Activated naive CD8-positive, alpha-beta T cell treated with anti-CD3 and anti-CD28 coated beads, Interleukin-2, amount 50 U/mL, for 16 hours (primary cell): ENCODE measurements at regions not wholly inside any gene's neighbourhood (a gene's known extent, or its start where the extent isn't known, plus 50 kb on each side); places are given as distances from the start of the nearest gene placed in this dataset.
"Not testable (repeated sequence)": the region's sequence is repeated elsewhere in the genome, so short reads cannot be mapped to it uniquely, and the experiment has no call there.

Experiments
- DNase-seq: peaks from one replicate; pipeline ENCODE4 v3.0.0-alpha.2; 2020; ENCODE audit warnings: low read depth, low spot score

- no peak for DNase-seq
These were observed 109.2 kb upstream of the RAB12 start for GRCh38 chr18:8499810-8500675.

GRCh38 chr18:8501044-8501443 lies 108.2 kb upstream of the RAB12 start:
- no peak for DNase-seq

GRCh38 chr18:8503248-8503647 lies 106.0 kb upstream of the RAB12 start:
- no peak for DNase-seq

GRCh38 chr18:8504424-8504823 lies 104.8 kb upstream of the RAB12 start:
- no peak for DNase-seq

- no peak for DNase-seq
These were observed 104.3 kb upstream of the RAB12 start for GRCh38 chr18:8504880-8505435.

GRCh38 chr18:8506251-8507049 lies 102.8 kb upstream of the RAB12 start:
- DNase-seq, result no peak

GRCh38 chr18:8507361-8507760 lies 101.9 kb upstream of the RAB12 start:
- DNase-seq, result no peak

- no peak for DNase-seq
These were observed 101.1 kb upstream of the RAB12 start for GRCh38 chr18:8507915-8508705.

GRCh38 chr18:8513249-8513648 lies 96.0 kb upstream of the RAB12 start:
- no peak for DNase-seq

GRCh38 chr18:8514409-8514808 lies 94.8 kb upstream of the RAB12 start:
- DNase-seq, result no peak

- DNase-seq, result no peak
These were observed 93.9 kb upstream of the RAB12 start for GRCh38 chr18:8515142-8515865.

- no peak for DNase-seq
These were observed 92.6 kb upstream of the RAB12 start for GRCh38 chr18:8516371-8517250.

- DNase-seq, result no peak
These were observed 92.0 kb upstream of the RAB12 start for GRCh38 chr18:8517276-8517675.

GRCh38 chr18:8519102-8519501 lies 90.1 kb upstream of the RAB12 start:
- DNase-seq, result no peak

- no peak for DNase-seq
These were observed 89.0 kb upstream of the RAB12 start for GRCh38 chr18:8520266-8520665.

- DNase-seq, result no peak
These were observed 86.5 kb upstream of the RAB12 start for GRCh38 chr18:8522756-8523155.

GRCh38 chr18:8525692-8526091 lies 83.5 kb upstream of the RAB12 start:
- DNase-seq, result no peak

- no peak for DNase-seq
These were observed 82.9 kb upstream of the RAB12 start for GRCh38 chr18:8526332-8526731.

GRCh38 chr18:8529609-8530008 lies 79.6 kb upstream of the RAB12 start:
- no peak for DNase-seq

- not testable (repeated sequence) for DNase-seq
These were observed 78.2 kb upstream of the RAB12 start for GRCh38 chr18:8531084-8531483.
